GM18907 (cell line): ENCODE measurements at regions not wholly inside any gene's neighbourhood (a gene's known extent, or its start where the extent isn't known, plus 50 kb on each side); places are given as distances from the start of the nearest gene placed in this dataset.
"Not testable (repeated sequence)": the region's sequence is repeated elsewhere in the genome, so short reads cannot be mapped to it uniquely, and the experiment has no call there.

Experiments
- ATAC-seq: cut with Tn5 transposase; IDR thresholded peaks from one replicate; pipeline ENCODE4 v1.9.1; 2021; ENCODE audit warnings: mild to moderate bottlenecking, moderate library complexity; ENCODE audit not compliant: unreplicated experiment

GRCh38 chr2:59413751-59414570 lies 1139.5 kb downstream of the BCL11A start:
- ATAC-seq: no peak

GRCh38 chr2:59399126-59399525 lies 1154.3 kb downstream of the BCL11A start:
- no peak for ATAC-seq

- ATAC-seq: no peak
Observed at GRCh38 chr2:59398081-59398480, 1155.4 kb downstream of the BCL11A start.

- no peak for ATAC-seq
Observed at GRCh38 chr2:59395119-59395518, 1154.0 kb upstream of the FANCL start.

- no peak for ATAC-seq
Observed at GRCh38 chr2:59391896-59392295, 1150.8 kb upstream of the FANCL start.

GRCh38 chr2:59390581-59390980 lies 1149.5 kb upstream of the FANCL start:
- ATAC-seq: no peak

- no peak for ATAC-seq
Observed at GRCh38 chr2:59389240-59389639, 1148.1 kb upstream of the FANCL start.

GRCh38 chr2:59385971-59386370 lies 1144.8 kb upstream of the FANCL start:
- ATAC-seq: no peak

GRCh38 chr2:59383473-59383872 lies 1142.3 kb upstream of the FANCL start:
- ATAC-seq: no peak

GRCh38 chr2:59378127-59378526 lies 1137.0 kb upstream of the FANCL start:
- ATAC-seq: no peak

- no peak for ATAC-seq
Observed at GRCh38 chr2:59366288-59366687, 1125.2 kb upstream of the FANCL start.

- ATAC-seq: no peak
Observed at GRCh38 chr2:59354498-59354897, 1113.4 kb upstream of the FANCL start.

GRCh38 chr2:59353306-59353921 lies 1112.3 kb upstream of the FANCL start:
- no peak for ATAC-seq

GRCh38 chr2:59342166-59342565 lies 1101.0 kb upstream of the FANCL start:
- ATAC-seq: no peak

- ATAC-seq: no peak
Observed at GRCh38 chr2:59339837-59340207, 1098.7 kb upstream of the FANCL start.

GRCh38 chr2:59339121-59339836 lies 1098.2 kb upstream of the FANCL start:
- no peak for ATAC-seq

GRCh38 chr2:59333007-59333406 lies 1091.9 kb upstream of the FANCL start:
- ATAC-seq: no peak

- ATAC-seq: not testable (repeated sequence)
Observed at GRCh38 chr2:59326581-59327365, 1085.6 kb upstream of the FANCL start.

GRCh38 chr2:59322870-59323269 lies 1081.7 kb upstream of the FANCL start:
- no peak for ATAC-seq

GRCh38 chr2:59322005-59322404 lies 1080.9 kb upstream of the FANCL start:
- ATAC-seq: no peak
